Glutamatergic neuron (in vitro differentiated cells): ENCODE measurements at regions not wholly inside any gene's neighbourhood (a gene's known extent, or its start where the extent isn't known, plus 50 kb on each side); places are given as distances from the start of the nearest gene placed in this dataset.

Experiments
- DNase-seq: peaks from one replicate; pipeline ENCODE4 v3.0.0; 2022
- H3K27ac Mint-ChIP-seq: one replicate; pipeline ENCODE4 v1.8.0; 2020; ENCODE audit warnings: mild to moderate bottlenecking, mixed read lengths, inconsistent platforms; ENCODE audit not compliant: unreplicated experiment
- H3K27me3 Mint-ChIP-seq: one replicate; pipeline ENCODE4 v1.8.0; 2020; ENCODE audit warnings: mild to moderate bottlenecking, moderate library complexity, mixed read lengths, inconsistent platforms; ENCODE audit not compliant: unreplicated experiment
- H3K36me3 Mint-ChIP-seq: one replicate; pipeline ENCODE4 v1.8.0; 2020; ENCODE audit warnings: mild to moderate bottlenecking, mixed read lengths, inconsistent platforms; ENCODE audit not compliant: unreplicated experiment
- H3K4me1 Mint-ChIP-seq: one replicate; pipeline ENCODE4 v1.8.0; 2020; ENCODE audit warnings: mild to moderate bottlenecking, low read depth, mixed read lengths, inconsistent platforms; ENCODE audit not compliant: unreplicated experiment
- H3K4me3 Mint-ChIP-seq: one replicate; pipeline ENCODE4 v1.8.0; 2020; ENCODE audit warnings: mild to moderate bottlenecking, mixed read lengths, inconsistent platforms; ENCODE audit not compliant: unreplicated experiment
- H3K9me3 Mint-ChIP-seq: one replicate; pipeline ENCODE4 v1.8.0; 2020; ENCODE audit warnings: mild to moderate bottlenecking, moderate library complexity, mixed read lengths, inconsistent platforms; ENCODE audit not compliant: unreplicated experiment
- CTCF ChIP-seq: fragments of 200-600 bp; sonication (generic); IDR thresholded peaks from one replicate; pipeline ENCODE4 v1.5.0; 2021; ENCODE audit not compliant: partially characterized antibody, unreplicated experiment

- Mint-ChIP-seq H3K27me3 (no peaks in the 10 kb centered on the region), H3K27ac (peak overlapping the region; percentile 49), H3K9me3 (no peaks in the 10 kb centered on the region), H3K4me3 (no peak overlapping the region), H3K36me3 (no peaks in the 10 kb centered on the region), H3K4me1 (peaks cover 10% of the 10 kb centered on the region)
- no peak for DNase-seq
- TF ChIP-seq CTCF: no peak
Measured at GRCh38 chr14:51318813-51319597, 79.0 kb downstream of the TMX1 start.

GRCh38 chr14:51321036-51321435 lies 81.0 kb downstream of the TMX1 start:
- no peak overlapping the region for H3K4me3 Mint-ChIP-seq
- DNase-seq: no peak
- H3K27me3 Mint-ChIP-seq: no peaks in the 10 kb centered on the region
- TF ChIP-seq CTCF: no peak
- no peaks in the 10 kb centered on the region for H3K36me3 Mint-ChIP-seq
- H3K4me1 Mint-ChIP-seq: peaks cover 10% of the 10 kb centered on the region
- H3K9me3 Mint-ChIP-seq: no peaks in the 10 kb centered on the region
- no peak overlapping the region for H3K27ac Mint-ChIP-seq

GRCh38 chr14:51323492-51323891 lies 83.4 kb downstream of the TMX1 start:
- H3K27ac Mint-ChIP-seq: no peak overlapping the region
- H3K9me3 Mint-ChIP-seq: no peaks in the 10 kb centered on the region
- no peak for DNase-seq
- H3K4me1 Mint-ChIP-seq: peaks cover 10% of the 10 kb centered on the region
- TF ChIP-seq CTCF: no peak
- no peak overlapping the region for H3K4me3 Mint-ChIP-seq
- no peaks in the 10 kb centered on the region for H3K36me3 Mint-ChIP-seq
- H3K27me3 Mint-ChIP-seq: no peaks in the 10 kb centered on the region

GRCh38 chr14:51327376-51327775 lies 87.3 kb downstream of the TMX1 start:
- H3K36me3 Mint-ChIP-seq: no peaks in the 10 kb centered on the region
- peaks cover 6% of the 10 kb centered on the region for H3K4me1 Mint-ChIP-seq
- H3K4me3 Mint-ChIP-seq: no peak overlapping the region
- no peak for DNase-seq
- no peaks in the 10 kb centered on the region for H3K27me3 Mint-ChIP-seq
- H3K27ac Mint-ChIP-seq: no peak overlapping the region
- TF ChIP-seq CTCF: no peak
- no peaks in the 10 kb centered on the region for H3K9me3 Mint-ChIP-seq

- no peak for TF ChIP-seq CTCF
- Mint-ChIP-seq H3K9me3 (no peaks in the 10 kb centered on the region), H3K27me3 (no peaks in the 10 kb centered on the region), H3K4me1 (peaks cover 6% of the 10 kb centered on the region), H3K36me3 (no peaks in the 10 kb centered on the region), H3K27ac (no peak overlapping the region), H3K4me3 (no peak overlapping the region)
- no peak for DNase-seq
Measured at GRCh38 chr14:51328064-51328771, 88.2 kb downstream of the TMX1 start.
